A673 (cell line): ENCODE measurements at regions not wholly inside any gene's neighbourhood (a gene's known extent, or its start where the extent isn't known, plus 50 kb on each side); places are given as distances from the start of the nearest gene placed in this dataset.

ENCODE experiments used
- BruUV-seq: library from RNA; stranded (reverse); fragments of 400-500 nt; replicated peaks from 2 replicates; lab custom pipeline; 2021; lab: Mats Ljungman, UMichigan
- CTCF ChIA-PET: fragments of 300-600 bp; sonication (Branson Sonifier 250); formaldehyde crosslinking; loops from one replicate; lab custom pipeline; 2022; ENCODE audit warnings: antibody characterized with exemption; lab: Charles Lee
- POLR2A ChIA-PET: fragments of 300-600 bp; sonication (Branson Sonifier 250); formaldehyde crosslinking; loops from one replicate; lab custom pipeline; 2022; ENCODE audit warnings: antibody characterized with exemption; ENCODE audit not compliant: low non-redundant PET; lab: Charles Lee
- DNase-seq: peaks from one replicate; pipeline ENCODE4 v3.0.0-alpha.2; 2015; ENCODE audit warnings: low spot score
- H3K27ac ChIP-seq: fragments of 200-600 bp; sonication (generic); 2 replicates; pipeline ENCODE4 v1.5.1; 2016; ENCODE audit warnings: mixed run types, low read depth, mild to moderate bottlenecking, mixed read lengths, antibody characterized with exemption, low read length; ENCODE audit not compliant: poor library complexity, severe bottlenecking
- H3K27me3 ChIP-seq: fragments of 200-600 bp; sonication (generic); replicated peaks from 2 replicates; pipeline ENCODE4 v1.6.1; 2017; ENCODE audit warnings: mixed run types, low read depth, mild to moderate bottlenecking, mixed read lengths, antibody characterized with exemption, low read length; ENCODE audit not compliant: insufficient read depth, poor library complexity
- H3K36me3 ChIP-seq: fragments of 200-600 bp; sonication (generic); 2 replicates; pipeline ENCODE4 v1.6.1; 2016; ENCODE audit warnings: mixed run types, mild to moderate bottlenecking, mixed read lengths, antibody characterized with exemption, low read length; ENCODE audit not compliant: insufficient read depth, poor library complexity, severe bottlenecking
- H3K4me1 ChIP-seq: fragments of 200-600 bp; sonication (generic); 2 replicates; pipeline ENCODE4 v1.6.1; 2017; ENCODE audit warnings: mixed run types, mild to moderate bottlenecking, mixed read lengths, antibody characterized with exemption, low read length; ENCODE audit not compliant: insufficient read depth, poor library complexity, severe bottlenecking
- H3K4me3 ChIP-seq: fragments of 200-600 bp; sonication (generic); 2 replicates; pipeline ENCODE4 v1.5.1; 2016; ENCODE audit warnings: low read depth, mixed run types, mild to moderate bottlenecking, mixed read lengths, low read length; ENCODE audit not compliant: poor library complexity, severe bottlenecking
- H3K9me3 ChIP-seq: fragments of 200-600 bp; sonication (generic); 2 replicates; pipeline ENCODE4 v1.6.1; 2016; ENCODE audit warnings: mixed run types, low read depth, mild to moderate bottlenecking, mixed read lengths, antibody characterized with exemption, low read length; ENCODE audit not compliant: poor library complexity, severe bottlenecking
- CTCF ChIP-seq: fragments of 300-800, 200-600 bp; sonication (generic); conservative IDR thresholded peaks from 2 replicates; pipeline ENCODE4 v1.5.1; 2017; ENCODE audit warnings: low read depth, mild to moderate bottlenecking, antibody characterized with exemption, low read length, moderate library complexity, mixed read lengths
- EZH2 ChIP-seq: fragments of 200-600 bp; sonication (generic); IDR thresholded peaks from 2 replicates; pipeline ENCODE4 v1.6.1; 2017; ENCODE audit warnings: borderline replicate concordance, low read depth, mild to moderate bottlenecking, mixed read lengths, antibody characterized with exemption, low read length; ENCODE audit not compliant: poor library complexity, severe bottlenecking
- intact Hi-C: fragments of 100-400 bp; cut with micrococcal nuclease; formaldehyde crosslinking; loops from one replicate; pipeline ENCODE4 v1.10.0; 2022; ENCODE audit not compliant: unreplicated experiment

- intact Hi-C loops: no loop called here
- no peak for TF ChIP-seq EZH2
- TF ChIP-seq CTCF: no peak
- no peak for DNase-seq
- H3K27me3 ChIP-seq: peaks cover 34% of the 10 kb centered on the region
- H3K9me3 ChIP-seq: no peaks in the 10 kb centered on the region
- BruUV-seq: no TSS peak
- POLR2A ChIA-PET: no interaction called here
- CTCF ChIA-PET: no interaction called here
- H3K4me3 ChIP-seq: no peak overlapping the region
- H3K27ac ChIP-seq: no peak overlapping the region
- H3K36me3 ChIP-seq: no peaks in the 10 kb centered on the region
- no peaks in the 10 kb centered on the region for H3K4me1 ChIP-seq
Measured at GRCh38 chr20:59382157-59382725, 81.8 kb downstream of the EDN3 start.

GRCh38 chr20:59382907-59383306, 82.5 kb downstream of the EDN3 start:
- Histone ChIP-seq H3K4me1 (no peaks in the 10 kb centered on the region), H3K27me3 (peaks cover 34% of the 10 kb centered on the region), H3K4me3 (no peak overlapping the region), H3K27ac (no peak overlapping the region), H3K36me3 (no peaks in the 10 kb centered on the region), H3K9me3 (no peaks in the 10 kb centered on the region)
- POLR2A ChIA-PET: no interaction called here
- intact Hi-C loops: no loop called here
- DNase-seq: no peak
- no TSS peak for BruUV-seq
- CTCF ChIA-PET: no interaction called here
- TF ChIP-seq EZH2: no peak

GRCh38 chr20:59385038-59385437, 84.6 kb downstream of the EDN3 start:
- Histone ChIP-seq H3K27ac (no peak overlapping the region), H3K9me3 (no peaks in the 10 kb centered on the region), H3K4me1 (no peaks in the 10 kb centered on the region), H3K36me3 (no peaks in the 10 kb centered on the region), H3K27me3 (peaks cover 20% of the 10 kb centered on the region), H3K4me3 (no peak overlapping the region)
- BruUV-seq: no TSS peak
- intact Hi-C loops: no loop called here
- DNase-seq: no peak
- CTCF ChIA-PET: no interaction called here
- TF ChIP-seq CTCF (no peak), EZH2 (no peak)
- POLR2A ChIA-PET: no interaction called here

GRCh38 chr20:59385480-59385879, 85.1 kb downstream of the EDN3 start:
- H3K27me3 ChIP-seq: peaks cover 17% of the 10 kb centered on the region
- no peaks in the 10 kb centered on the region for H3K9me3 ChIP-seq
- H3K36me3 ChIP-seq: no peaks in the 10 kb centered on the region
- no peak for DNase-seq
- intact Hi-C loops: no loop called here
- BruUV-seq: no TSS peak
- H3K27ac ChIP-seq: no peak overlapping the region
- ChIA-PET CTCF (interaction anchor here (0.6 kb wide), 1 partner anchor 178 kb away, joined by 3 read pairs; no protein-coding TSS in a partner anchor), POLR2A (no interaction called here)
- TF ChIP-seq CTCF (no peak), EZH2 (no peak)
- no peaks in the 10 kb centered on the region for H3K4me1 ChIP-seq
- H3K4me3 ChIP-seq: no peak overlapping the region
